Naive thymus-derived CD4-positive, alpha-beta T cell (primary cell): ENCODE measurements at regions not wholly inside any gene's neighbourhood (a gene's known extent, or its start where the extent isn't known, plus 50 kb on each side); places are given as distances from the start of the nearest gene placed in this dataset.

Source experiments
- ATAC-seq: fragments of 150-1000 bp; cut with Tn5 transposase; 2 replicates; pipeline ENCODE4 v1.10.0; 2021; ENCODE audit warnings: mild to moderate bottlenecking, moderate library complexity
- CTCF ChIA-PET: fragments of 350-600 bp; sonication (Branson Sonifier 250); formaldehyde crosslinking; loops from one replicate; lab custom pipeline; 2021; ENCODE audit warnings: antibody characterized with exemption; lab: Charles Lee
- POLR2A ChIA-PET: fragments of 350-600 bp; sonication (Branson Sonifier 250); formaldehyde crosslinking; loops from one replicate; lab custom pipeline; 2021; ENCODE audit warnings: antibody characterized with exemption, inconsistent platforms; lab: Charles Lee
- DNase-seq, 9 donors: peaks; one replicate each; pipeline versions ENCODE4 v3.0.0 to v3.0.0-alpha.2; 2020 to 2022; ENCODE audit warnings: mixed read lengths in 1 of 9
- H3K27ac ChIP-seq: one replicate; pipeline ENCODE4 v1.7.0; 2013; ENCODE audit warnings: mild to moderate bottlenecking, low read depth, low read length, moderate library complexity
- H3K27me3 ChIP-seq, 2 donors: one replicate each; pipeline ENCODE4 v1.7.0; 2013; ENCODE audit warnings: low read length in 2 of 2, mild to moderate bottlenecking in 2 of 2, moderate library complexity in 2 of 2; ENCODE audit not compliant: control insufficient read depth in 2 of 2, insufficient read depth in 2 of 2
- H3K36me3 ChIP-seq, 3 experiments: 1 replicate in 2 of 3; 2 replicates in 1 of 3; pipeline ENCODE4 v1.7.0; 2013; ENCODE audit warnings: low read length in 3 of 3, mild to moderate bottlenecking in 3 of 3, moderate library complexity in 1 of 3; ENCODE audit not compliant: insufficient read depth in 3 of 3, control insufficient read depth in 2 of 3
- H3K4me1 ChIP-seq, 2 donors: one replicate each; pipeline ENCODE4 v1.7.0; 2013; ENCODE audit warnings: low read length in 2 of 2, mild to moderate bottlenecking in 2 of 2, moderate library complexity in 1 of 2; ENCODE audit not compliant: control insufficient read depth in 2 of 2, insufficient read depth in 2 of 2
- H3K4me3 ChIP-seq: 2 replicates; pipeline ENCODE4 v1.7.0; 2013; ENCODE audit warnings: mild to moderate bottlenecking, low read length
- H3K9me3 ChIP-seq, 3 experiments: 1 replicate in 2 of 3; 2 replicates in 1 of 3; pipeline ENCODE4 v1.7.0; 2013; ENCODE audit warnings: low read length in 3 of 3; ENCODE audit not compliant: control insufficient read depth in 2 of 3
- H3K27ac Mint-ChIP-seq, 9 donors: one replicate each; pipeline ENCODE4 v1.8.0; 2020 to 2022; ENCODE audit warnings: mixed read lengths in 9 of 9, mild to moderate bottlenecking in 8 of 9, moderate library complexity in 5 of 9, inconsistent platforms in 2 of 9
- H3K27me3 Mint-ChIP-seq, 5 donors: one replicate each; pipeline ENCODE4 v1.8.0; 2021 to 2022; ENCODE audit warnings: mixed read lengths in 5 of 5, mild to moderate bottlenecking in 1 of 5
- H3K36me3 Mint-ChIP-seq, 5 donors: one replicate each; pipeline ENCODE4 v1.8.0; 2020 to 2022; ENCODE audit warnings: mixed read lengths in 5 of 5, mild to moderate bottlenecking in 3 of 5, inconsistent platforms in 1 of 5
- H3K4me1 Mint-ChIP-seq, 7 donors: one replicate each; pipeline ENCODE4 v1.8.0; 2020 to 2022; ENCODE audit warnings: mixed read lengths in 7 of 7, mild to moderate bottlenecking in 3 of 7, inconsistent platforms in 1 of 7
- H3K4me3 Mint-ChIP-seq, 10 donors: one replicate each; pipeline ENCODE4 v1.8.0; 2020 to 2022; ENCODE audit warnings: mild to moderate bottlenecking in 10 of 10, mixed read lengths in 10 of 10, moderate library complexity in 6 of 10, inconsistent platforms in 2 of 10
- H3K9me3 Mint-ChIP-seq, 11 donors: one replicate each; pipeline ENCODE4 v1.8.0; 2020 to 2022; ENCODE audit warnings: mixed read lengths in 11 of 11, mild to moderate bottlenecking in 4 of 11, inconsistent platforms in 1 of 11, moderate library complexity in 1 of 11
- intact Hi-C, 2 donors: fragments of 100-400 bp; cut with micrococcal nuclease; formaldehyde crosslinking; loops; one replicate each; pipeline ENCODE4 v1.15.1; 2023

GRCh38 chr2:44093970-44094369 lies 74.7 kb upstream of the PPM1B start:
- H3K27me3 ChIP-seq = no peaks in the 10 kb centered on the region
- no peaks in the 10 kb centered on the region for H3K4me1 ChIP-seq
- ChIA-PET POLR2A (no interaction called here), CTCF (no interaction called here)
- ATAC-seq = no peak
- no peaks in the 10 kb centered on the region for H3K36me3 ChIP-seq
- Mint-ChIP-seq H3K4me1 (peaks cover 0 to 28% (median 10%) of the 10 kb centered on the region in 7 donors), H3K9me3 (no peaks in the 10 kb centered on the region), H3K27ac (no peak overlapping the region), H3K36me3 (no peaks in the 10 kb centered on the region), H3K27me3 (peaks cover 0 to 2% (median 0%) of the 10 kb centered on the region in 5 donors), H3K4me3 (no peak overlapping the region)
- no peaks in the 10 kb centered on the region for H3K9me3 ChIP-seq
- no peak overlapping the region for H3K4me3 ChIP-seq
- DNase-seq = no peak
- no peak overlapping the region for H3K27ac ChIP-seq
- intact Hi-C loops = no loop called here

- peaks cover 3 to 18% (median 9%) of the 10 kb centered on the region in 7 donors for H3K4me1 Mint-ChIP-seq
- DNase-seq = no peak
- Histone ChIP-seq H3K4me1 (no peaks in the 10 kb centered on the region), H3K9me3 (no peaks in the 10 kb centered on the region), H3K4me3 (no peak overlapping the region), H3K36me3 (no peaks in the 10 kb centered on the region), H3K27me3 (no peaks in the 10 kb centered on the region), H3K27ac (no peak overlapping the region)
- H3K36me3 Mint-ChIP-seq = peaks cover 0 to 3% (median 0%) of the 10 kb centered on the region in 5 donors
- H3K27me3 Mint-ChIP-seq = peaks cover 0 to 2% (median 0%) of the 10 kb centered on the region in 5 donors
- H3K27ac Mint-ChIP-seq = peak overlapping the region in 1 of 9 donors; percentile 57
- intact Hi-C loops = no loop called here
- ATAC-seq = no peak
- H3K4me3 Mint-ChIP-seq = no peak overlapping the region
- ChIA-PET CTCF (interaction anchor here (1.2 kb wide), 1 partner anchor 9 kb away, joined by 3 read pairs; no protein-coding TSS in a partner anchor), POLR2A (no interaction called here)
- H3K9me3 Mint-ChIP-seq = no peaks in the 10 kb centered on the region
Observed at GRCh38 chr2:44097322-44097907, 71.3 kb upstream of the PPM1B start.

- ATAC-seq (no peak), DNase-seq (no peak)
- intact Hi-C loops = no loop called here
- ChIA-PET CTCF (interaction anchor here (1.2 kb wide), 1 partner anchor 10 kb away, joined by 3 read pairs; no protein-coding TSS in a partner anchor), POLR2A (interaction anchor here (1.1 kb wide), 1 partner anchor 29 kb away, joined by 3 read pairs; no protein-coding TSS in a partner anchor)
- no peaks in the 10 kb centered on the region for H3K36me3 ChIP-seq
- Mint-ChIP-seq H3K4me3 (no peak overlapping the region), H3K9me3 (no peaks in the 10 kb centered on the region), H3K27ac (peak overlapping the region in 1 of 9 donors; percentile 16), H3K36me3 (peaks cover 0 to 3% (median 0%) of the 10 kb centered on the region in 5 donors), H3K27me3 (peaks cover 0 to 2% (median 0%) of the 10 kb centered on the region in 5 donors), H3K4me1 (peaks cover 3 to 18% (median 9%) of the 10 kb centered on the region in 7 donors)
- no peaks in the 10 kb centered on the region for H3K9me3 ChIP-seq
- H3K27me3 ChIP-seq = no peaks in the 10 kb centered on the region
- no peaks in the 10 kb centered on the region for H3K4me1 ChIP-seq
- no peak overlapping the region for H3K27ac ChIP-seq
- H3K4me3 ChIP-seq = no peak overlapping the region
Observed at GRCh38 chr2:44098050-44098449, 70.6 kb upstream of the PPM1B start.

GRCh38 chr2:44098891-44099290 lies 69.8 kb upstream of the PPM1B start:
- POLR2A ChIA-PET = interaction anchor here (1.1 kb wide), 1 partner anchor 28 kb away, joined by 3 read pairs; no protein-coding TSS in a partner anchor
- ATAC-seq = no peak

GRCh38 chr2:44100351-44100750 lies 68.3 kb upstream of the PPM1B start:
- no peak overlapping the region for H3K4me3 ChIP-seq
- peak; percentile 86 for ATAC-seq
- intact Hi-C loops = no loop called here
- ChIA-PET POLR2A (no interaction called here), CTCF (no interaction called here)
- peaks cover 0 to 2% (median 0%) of the 10 kb centered on the region in 5 donors for H3K27me3 Mint-ChIP-seq
- H3K36me3 Mint-ChIP-seq = peaks cover 0 to 3% (median 0%) of the 10 kb centered on the region in 5 donors
- no peak overlapping the region for H3K27ac Mint-ChIP-seq
- H3K27ac ChIP-seq = no peak overlapping the region
- H3K9me3 Mint-ChIP-seq = no peaks in the 10 kb centered on the region
- no peaks in the 10 kb centered on the region for H3K36me3 ChIP-seq
- no peak for DNase-seq
- no peak overlapping the region for H3K4me3 Mint-ChIP-seq
- peaks cover 3 to 22% (median 9%) of the 10 kb centered on the region in 7 donors for H3K4me1 Mint-ChIP-seq
- no peaks in the 10 kb centered on the region for H3K9me3 ChIP-seq
- H3K27me3 ChIP-seq = no peaks in the 10 kb centered on the region
- H3K4me1 ChIP-seq = no peaks in the 10 kb centered on the region

More at GRCh38 chr2:44098891-44099290, 69.8 kb upstream of the PPM1B start:
- peaks cover 3 to 18% (median 9%) of the 10 kb centered on the region in 7 donors for H3K4me1 Mint-ChIP-seq
- no peak overlapping the region for H3K4me3 ChIP-seq
- H3K27me3 Mint-ChIP-seq = peaks cover 0 to 2% (median 0%) of the 10 kb centered on the region in 5 donors
- intact Hi-C loops = no loop called here
- no peak overlapping the region for H3K27ac Mint-ChIP-seq
- CTCF ChIA-PET = no interaction called here
- H3K36me3 Mint-ChIP-seq = peaks cover 0 to 3% (median 0%) of the 10 kb centered on the region in 5 donors
- H3K9me3 Mint-ChIP-seq = no peaks in the 10 kb centered on the region
- DNase-seq = no peak
- H3K27ac ChIP-seq = no peak overlapping the region
- no peak overlapping the region for H3K4me3 Mint-ChIP-seq
- H3K4me1 ChIP-seq = no peaks in the 10 kb centered on the region
- no peaks in the 10 kb centered on the region for H3K9me3 ChIP-seq
- no peaks in the 10 kb centered on the region for H3K36me3 ChIP-seq
- no peaks in the 10 kb centered on the region for H3K27me3 ChIP-seq

GRCh38 chr2:44101246-44101645 lies 67.4 kb upstream of the PPM1B start:
- ChIA-PET POLR2A (no interaction called here), CTCF (no interaction called here)
- peaks cover 3 to 22% (median 9%) of the 10 kb centered on the region in 7 donors for H3K4me1 Mint-ChIP-seq
- no peaks in the 10 kb centered on the region for H3K9me3 Mint-ChIP-seq
- no peak overlapping the region for H3K4me3 Mint-ChIP-seq
- peaks cover 0 to 3% (median 0%) of the 10 kb centered on the region in 5 donors for H3K36me3 Mint-ChIP-seq
- ATAC-seq (no peak), DNase-seq (no peak)
- Histone ChIP-seq H3K9me3 (no peaks in the 10 kb centered on the region), H3K4me3 (no peak overlapping the region), H3K27me3 (no peaks in the 10 kb centered on the region), H3K27ac (no peak overlapping the region), H3K36me3 (no peaks in the 10 kb centered on the region), H3K4me1 (no peaks in the 10 kb centered on the region)
- H3K27ac Mint-ChIP-seq = no peak overlapping the region
- intact Hi-C loops = no loop called here
- peaks cover 0 to 2% (median 0%) of the 10 kb centered on the region in 5 donors for H3K27me3 Mint-ChIP-seq
